Mesenchymal stem cell (in vitro differentiated cells and primary cell): ENCODE measurements at regions not wholly inside any gene's neighbourhood (a gene's known extent, or its start where the extent isn't known, plus 50 kb on each side); places are given as distances from the start of the nearest gene placed in this dataset.

Source experiments
- DNase-seq: peaks from one replicate; pipeline ENCODE4 v3.0.0-alpha.2; 2013
- H2AFZ ChIP-seq: one replicate; pipeline ENCODE4 v1.6.1; 2013; ENCODE audit warnings: low read depth, mild to moderate bottlenecking, control low read depth, inconsistent platforms, low read length, moderate library complexity
- H2AK5ac ChIP-seq: 2 replicates; pipeline ENCODE4 v1.6.1; 2013; ENCODE audit warnings: low read length, moderate library complexity, mild to moderate bottlenecking, inconsistent platforms; ENCODE audit not compliant: severe bottlenecking
- H2BK120ac ChIP-seq: one replicate; pipeline ENCODE4 v1.6.1; 2013; ENCODE audit warnings: low read depth, mild to moderate bottlenecking, inconsistent platforms, low read length, moderate library complexity
- H2BK12ac ChIP-seq, 2 experiments: one replicate each; pipeline ENCODE4 v1.6.1; 2013; ENCODE audit warnings: inconsistent platforms in 2 of 2, low read length in 2 of 2, mild to moderate bottlenecking in 2 of 2, moderate library complexity in 2 of 2, control low read depth in 1 of 2
- H2BK15ac ChIP-seq: one replicate; pipeline ENCODE4 v1.6.1; 2013; ENCODE audit warnings: mild to moderate bottlenecking, low read depth, inconsistent platforms; ENCODE audit not compliant: poor library complexity, severe bottlenecking
- H2BK5ac ChIP-seq: 2 replicates; pipeline ENCODE4 v1.6.1; 2013; ENCODE audit warnings: low read depth, mild to moderate bottlenecking, low read length, control low read depth, inconsistent platforms; ENCODE audit not compliant: poor library complexity, severe bottlenecking
- H3K14ac ChIP-seq, 2 experiments: one replicate each; pipeline ENCODE4 v1.6.1; 2013; ENCODE audit warnings: inconsistent platforms in 2 of 2, low read length in 2 of 2, control low read depth in 1 of 2, mild to moderate bottlenecking in 1 of 2, moderate library complexity in 1 of 2
- H3K18ac ChIP-seq, 2 experiments: one replicate each; pipeline ENCODE4 v1.6.1; 2013; ENCODE audit warnings: inconsistent platforms in 2 of 2, low read length in 2 of 2, control low read depth in 1 of 2, low read depth in 1 of 2, mild to moderate bottlenecking in 1 of 2
- H3K23ac ChIP-seq, 2 experiments: one replicate each; pipeline ENCODE4 v1.6.1; 2013; ENCODE audit warnings: inconsistent platforms in 2 of 2, low read length in 2 of 2, mild to moderate bottlenecking in 2 of 2, moderate library complexity in 2 of 2, control low read depth in 1 of 2
- H3K27ac ChIP-seq: 2 replicates; pipeline ENCODE4 v1.5.1; 2013; ENCODE audit warnings: mild to moderate bottlenecking, moderate library complexity, low read length, control low read depth, inconsistent platforms; ENCODE audit not compliant: poor library complexity, severe bottlenecking
- H3K27me3 ChIP-seq, 2 experiments: 2 replicates each; pipeline versions ENCODE4 v1.6.1 to v1.7.0; 2013; ENCODE audit warnings: low read length in 2 of 2, mild to moderate bottlenecking in 2 of 2, moderate library complexity in 2 of 2, control low read depth in 1 of 2, inconsistent platforms in 1 of 2; ENCODE audit not compliant: control insufficient read depth in 1 of 2, insufficient read depth in 1 of 2
- H3K36me3 ChIP-seq, 2 experiments: 2 replicates each; pipeline versions ENCODE4 v1.6.1 to v1.7.0; 2013; ENCODE audit warnings: low read length in 2 of 2, control low read depth in 1 of 2, inconsistent platforms in 1 of 2, low read depth in 1 of 2, mild to moderate bottlenecking in 1 of 2; ENCODE audit not compliant: insufficient read depth in 2 of 2, control insufficient read depth in 1 of 2
- H3K4ac ChIP-seq, 2 experiments: one replicate each; pipeline ENCODE4 v1.6.1; 2013; ENCODE audit warnings: inconsistent platforms in 2 of 2, low read length in 2 of 2, mild to moderate bottlenecking in 2 of 2, moderate library complexity in 2 of 2, control low read depth in 1 of 2, low read depth in 1 of 2
- H3K4me1 ChIP-seq: 2 replicates; pipeline ENCODE4 v1.6.1; 2013; ENCODE audit warnings: low read depth, low read length, control low read depth; ENCODE audit not compliant: control insufficient read depth, insufficient read depth
- H3K4me2 ChIP-seq: 2 replicates; pipeline ENCODE4 v1.6.1; 2013; ENCODE audit warnings: low read length, mild to moderate bottlenecking, inconsistent platforms; ENCODE audit not compliant: poor library complexity, severe bottlenecking
- H3K4me3 ChIP-seq, 2 experiments: 2 replicates each; pipeline versions ENCODE4 v1.5.1 to v1.7.0; 2013; ENCODE audit warnings: low read length in 2 of 2, mild to moderate bottlenecking in 2 of 2, control low read depth in 1 of 2, low read depth in 1 of 2; ENCODE audit not compliant: insufficient read depth in 1 of 2
- H3K79me1 ChIP-seq: replicated peaks from 2 replicates; pipeline ENCODE4 v1.6.1; 2013; ENCODE audit warnings: mild to moderate bottlenecking, control low read depth, low read length, inconsistent platforms; ENCODE audit not compliant: poor library complexity, severe bottlenecking
- H3K9ac ChIP-seq: 2 replicates; pipeline ENCODE4 v1.7.0; 2013; ENCODE audit warnings: mild to moderate bottlenecking, low read length, moderate library complexity
- H3K9me3 ChIP-seq: 2 replicates; pipeline ENCODE4 v1.7.0; 2013; ENCODE audit warnings: mild to moderate bottlenecking, low read length; ENCODE audit not compliant: control insufficient read depth
- H4K8ac ChIP-seq: one replicate; pipeline ENCODE4 v1.6.1; 2013; ENCODE audit warnings: inconsistent platforms, mild to moderate bottlenecking, low read length, moderate library complexity
- H4K91ac ChIP-seq: one replicate; pipeline ENCODE4 v1.6.1; 2013; ENCODE audit warnings: mild to moderate bottlenecking, low read length, inconsistent platforms
- WGBS: methylation state at CpG from one replicate; pipeline ENCODE4 v1.1.7; 2013; ENCODE audit warnings: mixed read lengths; 5-methylcytosine and 5-hydroxymethylcytosine counted together

DNA sequence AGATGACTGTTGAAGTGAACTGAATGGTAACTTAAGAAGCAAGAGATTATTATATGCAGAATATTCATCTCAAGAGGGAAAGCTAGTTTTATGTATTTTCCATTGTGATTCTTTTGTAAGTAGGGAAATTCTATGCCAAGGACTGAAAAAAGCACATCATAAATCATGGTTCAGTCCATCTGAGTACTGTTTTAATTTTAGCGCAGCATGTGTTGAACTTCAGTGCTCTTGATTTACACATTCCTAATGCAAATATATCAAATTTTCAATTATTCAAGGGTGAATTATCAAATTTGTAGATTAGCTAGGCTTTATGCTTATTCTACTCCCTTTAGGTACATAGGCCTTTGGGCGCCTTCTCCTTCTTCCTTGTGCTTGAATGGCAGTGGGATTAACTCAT, 50.3 kb upstream of the TCF12 start:
- Histone ChIP-seq H3K18ac (no peak overlapping the region), H3K14ac (no peak overlapping the region), H2BK12ac (no peak overlapping the region), H3K23ac (no peak overlapping the region), H2AK5ac (no peak overlapping the region), H3K4me2 (no peak overlapping the region), H2BK5ac (no peak overlapping the region), H2BK15ac (no peak overlapping the region), H3K4me1 (no peaks in the 10 kb centered on the region), H3K27me3 (no peaks in the 10 kb centered on the region), H4K8ac (no peak overlapping the region), H3K4ac (no peak overlapping the region), H2AFZ (no peak overlapping the region), H3K4me3 (no peak overlapping the region), H4K91ac (no peak overlapping the region), H2BK120ac (no peak overlapping the region), H3K36me3 (no peaks in the 10 kb centered on the region), H3K79me1 (no peaks in the 10 kb centered on the region), H3K9ac (no peak overlapping the region), H3K27ac (no peak overlapping the region), H3K9me3 (no peaks in the 10 kb centered on the region)
- 100% methylated on average over 1 of the region's 2 CpGs for WGBS
- DNase-seq, result no peak

DNA sequence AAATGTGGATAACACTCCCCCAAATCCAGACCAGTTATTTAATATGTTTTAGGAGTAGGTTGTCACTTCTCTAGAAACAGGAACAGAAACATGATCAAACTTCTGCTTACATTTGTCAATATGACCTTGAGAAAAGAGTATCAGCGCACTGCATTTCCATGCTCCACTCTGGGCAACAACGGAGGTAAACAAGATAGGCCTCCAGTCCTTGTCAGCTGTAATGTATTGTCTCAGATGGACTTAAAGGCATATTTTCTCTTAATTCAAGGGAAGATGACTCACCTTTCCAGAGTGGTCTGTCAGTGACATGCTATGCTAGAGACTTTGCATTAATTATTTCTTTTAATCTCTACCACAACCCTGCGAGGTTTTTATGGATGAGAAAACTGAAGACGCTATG, 51.6 kb upstream of the TCF12 start:
- no peak overlapping the region for H4K91ac ChIP-seq
- no peak overlapping the region for H3K14ac ChIP-seq
- no peaks in the 10 kb centered on the region for H3K27me3 ChIP-seq
- H2AFZ ChIP-seq, result no peak overlapping the region
- no peak overlapping the region for H2AK5ac ChIP-seq
- 68% methylated on average over 4 of the region's 4 CpGs for WGBS
- no peak overlapping the region for H3K27ac ChIP-seq
- no peak overlapping the region for H3K23ac ChIP-seq
- no peak overlapping the region for H3K9ac ChIP-seq
- peak; percentile 24 for DNase-seq
- H2BK15ac ChIP-seq, result no peak overlapping the region
- H3K4ac ChIP-seq, result no peak overlapping the region
- H3K4me2 ChIP-seq, result no peak overlapping the region
- H3K9me3 ChIP-seq, result no peaks in the 10 kb centered on the region
- no peak overlapping the region for H4K8ac ChIP-seq
- H3K4me3 ChIP-seq, result no peak overlapping the region
- H2BK120ac ChIP-seq, result no peak overlapping the region
- H2BK5ac ChIP-seq, result no peak overlapping the region
- no peaks in the 10 kb centered on the region for H3K79me1 ChIP-seq
- H2BK12ac ChIP-seq, result no peak overlapping the region
- H3K36me3 ChIP-seq, result no peaks in the 10 kb centered on the region
- no peaks in the 10 kb centered on the region for H3K4me1 ChIP-seq
- H3K18ac ChIP-seq, result no peak overlapping the region

DNA sequence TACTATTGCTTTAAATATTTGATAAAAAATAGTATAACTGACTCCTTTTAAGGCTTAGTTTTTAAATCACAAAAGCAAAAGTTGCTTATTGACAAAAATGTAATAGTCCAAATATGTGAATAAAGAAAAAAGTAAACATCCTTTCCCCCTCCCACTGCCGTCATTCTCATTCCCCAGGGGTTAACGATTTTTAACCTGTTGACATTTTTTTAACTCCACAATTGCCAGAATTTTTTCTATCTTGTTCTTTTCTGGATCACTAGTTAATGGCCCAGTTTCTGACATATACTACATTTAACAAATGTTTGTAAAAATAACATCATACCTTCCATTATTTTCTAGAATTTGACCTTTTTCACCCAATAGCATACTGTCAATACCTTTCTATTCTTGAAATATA, 60.6 kb upstream of the TCF12 start:
- no peak overlapping the region for H3K18ac ChIP-seq
- H2BK15ac ChIP-seq, result no peak overlapping the region
- H2AFZ ChIP-seq, result no peak overlapping the region
- no peak overlapping the region for H3K4ac ChIP-seq
- no peak overlapping the region for H4K8ac ChIP-seq
- H3K23ac ChIP-seq, result no peak overlapping the region
- no peaks in the 10 kb centered on the region for H3K4me1 ChIP-seq
- no peaks in the 10 kb centered on the region for H3K27me3 ChIP-seq
- no peak overlapping the region for H3K14ac ChIP-seq
- no peak overlapping the region for H3K4me2 ChIP-seq
- no peak for DNase-seq
- H3K36me3 ChIP-seq, result no peaks in the 10 kb centered on the region
- no peak overlapping the region for H4K91ac ChIP-seq
- H2BK12ac ChIP-seq, result no peak overlapping the region
- H3K4me3 ChIP-seq, result no peak overlapping the region
- H3K9me3 ChIP-seq, result no peaks in the 10 kb centered on the region
- 4% methylated on average over 2 of the region's 2 CpGs for WGBS
- H3K27ac ChIP-seq, result no peak overlapping the region
- no peak overlapping the region for H2BK5ac ChIP-seq
- no peak overlapping the region for H3K9ac ChIP-seq
- no peaks in the 10 kb centered on the region for H3K79me1 ChIP-seq
- no peak overlapping the region for H2BK120ac ChIP-seq
- no peak overlapping the region for H2AK5ac ChIP-seq

DNA sequence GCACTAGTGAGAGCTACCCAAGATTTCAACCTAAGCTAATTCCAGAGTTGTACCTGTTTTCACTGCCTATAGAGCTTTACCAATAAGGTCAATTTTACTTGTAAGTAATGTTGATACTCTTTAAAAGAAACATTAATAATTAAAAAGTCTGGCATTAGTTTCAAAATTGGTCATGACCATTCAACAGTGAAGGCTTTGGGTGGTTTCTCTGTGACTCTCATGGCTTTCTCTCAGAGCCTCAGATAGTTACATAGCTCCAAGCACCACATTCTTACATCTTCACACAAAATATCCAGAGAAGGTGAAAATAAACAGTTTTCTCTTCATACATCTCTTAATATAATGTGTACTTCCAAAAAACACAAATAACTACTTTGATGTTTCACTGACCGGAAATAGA, 61.5 kb upstream of the TCF12 start:
- Histone ChIP-seq H2BK5ac (no peak overlapping the region), H3K4me2 (no peak overlapping the region), H2BK120ac (no peak overlapping the region), H4K91ac (no peak overlapping the region), H2BK12ac (no peak overlapping the region), H2AK5ac (no peak overlapping the region), H3K23ac (no peak overlapping the region), H3K4me1 (no peaks in the 10 kb centered on the region), H2AFZ (no peak overlapping the region), H3K18ac (no peak overlapping the region), H3K9me3 (no peaks in the 10 kb centered on the region), H3K4ac (no peak overlapping the region), H3K4me3 (no peak overlapping the region), H2BK15ac (no peak overlapping the region), H4K8ac (no peak overlapping the region), H3K27ac (no peak overlapping the region), H3K14ac (no peak overlapping the region), H3K27me3 (no peaks in the 10 kb centered on the region), H3K36me3 (no peaks in the 10 kb centered on the region), H3K9ac (no peak overlapping the region), H3K79me1 (no peaks in the 10 kb centered on the region)
- no peak for DNase-seq
- 82% methylated on average over 1 of the region's 1 CpG for WGBS
